ENCODE measurements at regions not wholly inside any gene's neighbourhood (a gene's known extent, or its start where the extent isn't known, plus 50 kb on each side); places are given as distances from the start of the nearest gene placed in this dataset.
"Not testable (repeated sequence)": the region's sequence is repeated elsewhere in the genome, so short reads cannot be mapped to it uniquely, and the experiment has no call there.

DNA sequence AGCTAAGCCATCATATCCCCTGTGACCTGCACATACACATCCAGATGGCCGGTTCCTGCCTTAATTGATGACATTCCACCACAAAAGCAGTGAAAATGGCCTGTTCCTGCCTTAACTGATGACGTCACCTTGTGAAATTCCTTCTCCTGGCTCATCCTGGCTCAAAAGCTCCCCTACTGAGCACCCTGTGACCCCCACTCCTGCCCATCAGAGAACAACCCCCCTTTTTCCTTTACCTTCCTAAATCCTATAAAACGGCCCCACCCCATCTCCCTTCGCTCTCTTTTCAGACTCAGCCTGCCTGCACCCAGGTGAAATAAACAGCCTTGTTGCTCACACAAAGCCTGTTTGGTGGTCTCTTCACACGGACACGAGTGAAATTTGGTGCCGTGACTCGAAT lies 543.8 kb upstream of the HTR2C start:
- DNase-seq; intact Hi-C loops (cut with micrococcal nuclease); ATAC-seq: not testable (repeated sequence)

DNA sequence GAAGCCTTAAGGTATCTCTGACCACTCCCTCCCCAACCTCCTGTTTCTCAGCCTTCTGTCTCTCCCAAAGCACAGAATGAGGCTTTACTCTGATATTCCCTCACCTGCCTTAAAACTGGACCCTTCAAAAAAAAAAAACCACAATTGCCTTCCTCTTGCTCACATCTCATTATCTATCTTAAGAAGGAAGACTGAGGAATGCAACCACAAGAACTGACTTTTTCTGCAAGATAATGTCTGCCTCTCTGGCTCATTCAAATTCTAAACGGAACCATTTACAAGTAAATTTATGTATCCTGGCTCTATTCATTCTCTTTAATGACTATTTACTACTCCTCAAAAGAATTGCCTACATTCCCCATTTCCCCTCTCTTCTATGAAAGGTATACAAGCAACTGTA lies 545.5 kb upstream of the HTR2C start:
- intact Hi-C loops (cut with micrococcal nuclease) = no loop called here
- ATAC-seq (no peak), DNase-seq (no peak)

DNA sequence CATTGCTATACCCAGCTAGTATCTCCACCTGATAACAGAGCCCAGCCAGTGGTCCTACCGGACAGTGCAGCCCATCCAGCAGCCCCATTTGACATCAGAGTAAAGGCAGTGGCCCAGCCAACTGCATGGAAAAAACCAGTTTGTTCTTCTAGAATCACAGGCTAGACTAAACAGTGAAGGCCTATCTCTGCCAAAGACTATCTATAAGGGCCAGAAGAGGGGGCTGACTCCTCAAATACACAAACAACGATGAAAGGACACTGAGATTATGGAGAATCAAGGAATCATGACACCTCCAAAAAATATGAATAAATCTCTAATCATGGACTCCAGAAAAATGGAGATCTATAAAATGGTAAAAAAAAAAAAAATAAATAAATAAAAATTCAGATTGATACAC lies 546.4 kb upstream of the HTR2C start:
- intact Hi-C loops (cut with micrococcal nuclease) = no loop called here

GRCh38 chrX:114028907-114029662 lies 554.8 kb upstream of the HTR2C start:
- intact Hi-C loops (cut with micrococcal nuclease) = no loop called here
- DNase-seq = no peak
- ATAC-seq = no peak

More for the DNA sequence above, 546.4 kb upstream of the HTR2C start:
- DNase-seq (no peak), ATAC-seq (no peak)

GRCh38 chrX:114017086-114017485 lies 566.8 kb upstream of the HTR2C start:
- intact Hi-C loops (cut with micrococcal nuclease) = no loop called here
- no peak for DNase-seq
- ATAC-seq = no peak

GRCh38 chrX:114015966-114016365 lies 567.9 kb upstream of the HTR2C start:
- no peak for ATAC-seq
- intact Hi-C loops (cut with micrococcal nuclease) = no loop called here
- DNase-seq = no peak

GRCh38 chrX:114006664-114007063 lies 577.2 kb upstream of the HTR2C start:
- no peak for DNase-seq
- intact Hi-C loops (cut with micrococcal nuclease) = no loop called here
- ATAC-seq = no peak

- intact Hi-C loops (cut with micrococcal nuclease) = no loop called here
- DNase-seq (no peak), ATAC-seq (no peak)
Observed at GRCh38 chrX:113996781-113997180, 587.1 kb upstream of the HTR2C start.

GRCh38 chrX:113991720-113992119 lies 592.2 kb upstream of the HTR2C start:
- intact Hi-C loops (cut with micrococcal nuclease); DNase-seq; ATAC-seq: not testable (repeated sequence)

DNA sequence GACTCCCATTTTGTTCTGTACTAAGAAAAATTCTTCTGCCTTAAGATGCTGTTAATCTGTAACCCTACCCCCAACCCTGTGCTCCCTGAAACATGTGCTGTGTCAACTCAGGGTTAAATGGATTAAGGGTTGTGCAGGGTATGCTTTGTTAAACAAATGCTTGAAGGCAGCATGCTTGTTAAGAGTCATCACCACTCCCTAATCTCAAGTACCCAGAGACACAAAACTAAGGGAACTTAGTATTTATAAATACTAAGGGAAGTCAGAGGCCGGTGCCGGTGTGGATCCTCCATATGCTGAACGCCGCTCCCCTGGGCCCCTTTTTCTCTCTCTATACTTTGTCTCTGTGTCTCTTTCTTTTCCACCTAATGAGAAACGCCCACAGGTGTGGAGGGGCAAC lies 593.2 kb upstream of the HTR2C start:
- intact Hi-C loops (cut with micrococcal nuclease); ATAC-seq; DNase-seq: not testable (repeated sequence)

DNA sequence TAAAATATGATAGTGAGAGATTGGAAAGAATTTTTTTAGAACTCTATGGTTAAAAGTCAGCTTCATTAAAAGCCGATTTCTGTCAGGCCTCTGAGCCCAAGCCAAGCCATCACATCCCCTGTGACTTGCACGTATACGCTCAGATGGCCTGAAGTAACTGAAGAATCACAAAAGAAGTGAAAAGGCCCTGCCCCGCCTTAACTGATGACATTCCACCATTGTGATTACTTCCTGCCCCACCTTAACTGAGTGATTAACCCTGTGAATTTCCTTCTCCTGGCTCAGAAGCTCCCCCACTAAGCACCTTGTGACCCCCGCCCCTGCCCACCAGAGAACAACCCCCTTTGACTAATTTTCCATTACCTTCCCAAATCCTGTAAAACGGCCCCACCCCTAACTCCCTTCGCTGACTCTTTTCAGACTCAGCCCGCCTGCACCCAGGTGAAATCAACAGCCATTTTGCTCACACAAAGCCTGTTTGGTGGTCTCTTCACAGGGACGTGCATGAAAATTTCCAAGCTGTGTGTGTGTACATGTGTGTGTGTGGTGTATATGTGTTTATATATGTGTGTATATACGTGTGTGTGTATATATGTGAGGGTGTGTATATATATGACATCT lies 595.5 kb upstream of the HTR2C start:
- DNase-seq; intact Hi-C loops (cut with micrococcal nuclease); ATAC-seq: not testable (repeated sequence)

GRCh38 chrX:113986427-113986826 lies 597.5 kb upstream of the HTR2C start:
- intact Hi-C loops (cut with micrococcal nuclease) = no loop called here
- no peak for DNase-seq
- ATAC-seq = no peak

- DNase-seq = no peak
- no peak for ATAC-seq
- intact Hi-C loops (cut with micrococcal nuclease) = no loop called here
Observed at GRCh38 chrX:113982766-113983165, 601.1 kb upstream of the HTR2C start.

DNA sequence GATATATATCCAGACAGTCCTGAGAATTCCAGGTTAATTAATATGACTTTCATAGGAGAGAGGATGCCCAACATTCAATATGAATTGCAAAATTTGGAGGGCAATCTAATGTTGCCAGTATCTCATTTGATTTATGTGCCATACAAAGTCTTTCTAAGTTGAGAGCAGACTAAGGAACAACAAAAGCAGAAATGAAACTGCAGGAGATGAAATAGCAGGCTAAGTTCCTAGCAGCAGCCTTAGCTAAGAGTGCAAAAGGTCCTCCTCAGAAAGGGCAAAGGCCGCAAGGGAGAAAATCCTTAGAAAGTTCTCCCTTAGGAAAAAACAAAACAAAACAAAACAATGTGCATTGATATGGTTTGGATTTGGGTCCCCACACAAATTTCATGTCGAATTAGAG lies 602.9 kb upstream of the HTR2C start:
- intact Hi-C loops (cut with micrococcal nuclease) = no loop called here
- no peak for DNase-seq
- no peak for ATAC-seq

DNA sequence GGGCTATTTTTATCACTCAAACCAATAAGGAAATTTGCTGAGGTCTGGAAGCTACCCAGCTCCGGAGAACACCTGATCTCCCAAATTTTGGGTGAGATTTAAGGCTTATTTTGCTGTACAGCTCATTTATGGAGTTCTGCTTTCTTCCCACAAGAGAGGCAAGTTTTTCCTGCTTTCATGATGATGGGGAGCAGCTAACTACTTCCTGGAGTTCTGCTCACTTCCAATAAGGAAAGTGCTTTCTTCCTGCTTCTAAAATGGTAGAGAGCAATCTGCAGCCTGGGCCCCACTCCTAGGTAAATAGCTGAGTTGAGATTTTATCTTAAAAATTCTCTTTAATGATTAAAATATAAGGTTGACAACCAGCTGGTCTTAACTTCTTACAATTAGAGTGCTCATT lies 606.0 kb upstream of the HTR2C start:
- intact Hi-C loops (cut with micrococcal nuclease) = no loop called here
- no peak for DNase-seq
- no peak for ATAC-seq

GRCh38 chrX:113975441-113975840 lies 608.4 kb upstream of the HTR2C start:
- intact Hi-C loops (cut with micrococcal nuclease) = no loop called here
- no peak for ATAC-seq
- no peak for DNase-seq

DNA sequence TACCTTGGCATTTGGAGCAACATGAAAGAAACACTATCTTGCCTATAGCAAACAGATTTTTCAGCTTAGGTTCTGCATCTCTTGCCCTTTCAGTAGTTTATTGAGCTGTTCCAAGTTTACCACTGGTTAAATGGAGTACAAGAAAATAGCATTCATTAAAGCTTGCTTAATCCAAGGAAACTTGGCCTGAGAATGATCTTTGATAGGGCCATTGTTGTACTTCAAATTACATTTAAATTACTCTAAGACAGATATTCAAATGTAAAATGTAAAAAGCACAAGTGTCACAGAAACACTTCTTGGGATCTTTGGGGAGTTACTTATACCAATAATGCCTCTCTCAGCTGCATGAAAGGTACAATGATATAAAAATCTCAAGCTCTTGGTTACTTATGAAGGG lies 609.0 kb upstream of the HTR2C start:
- intact Hi-C loops (cut with micrococcal nuclease) = no loop called here
- DNase-seq (no peak), ATAC-seq (no peak)

- intact Hi-C loops (cut with micrococcal nuclease) = no loop called here
- DNase-seq (no peak), ATAC-seq (no peak)
Observed at GRCh38 chrX:113973706-113974105, 610.2 kb upstream of the HTR2C start.

DNA sequence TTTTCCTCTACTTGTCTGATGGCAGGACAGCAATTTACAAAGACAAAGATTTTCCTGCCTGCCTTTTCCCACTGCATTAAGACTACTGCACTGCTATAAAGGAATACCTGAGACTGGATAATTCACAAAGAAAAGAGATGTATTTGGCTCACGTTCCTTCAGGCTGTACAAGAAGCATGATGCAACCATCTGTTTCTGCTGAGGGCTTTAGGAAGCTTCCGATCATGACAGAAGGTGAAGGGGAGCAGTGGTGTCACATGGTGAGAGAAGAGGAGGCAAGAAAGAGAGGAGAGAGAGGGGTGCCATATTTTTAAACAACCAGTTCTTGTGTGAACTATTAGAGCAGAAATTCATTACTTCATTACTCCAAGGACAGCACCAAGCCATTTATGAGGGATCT lies 617.1 kb upstream of the HTR2C start:
- ATAC-seq = no peak
- no peak for DNase-seq
- intact Hi-C loops (cut with micrococcal nuclease) = no loop called here

DNA sequence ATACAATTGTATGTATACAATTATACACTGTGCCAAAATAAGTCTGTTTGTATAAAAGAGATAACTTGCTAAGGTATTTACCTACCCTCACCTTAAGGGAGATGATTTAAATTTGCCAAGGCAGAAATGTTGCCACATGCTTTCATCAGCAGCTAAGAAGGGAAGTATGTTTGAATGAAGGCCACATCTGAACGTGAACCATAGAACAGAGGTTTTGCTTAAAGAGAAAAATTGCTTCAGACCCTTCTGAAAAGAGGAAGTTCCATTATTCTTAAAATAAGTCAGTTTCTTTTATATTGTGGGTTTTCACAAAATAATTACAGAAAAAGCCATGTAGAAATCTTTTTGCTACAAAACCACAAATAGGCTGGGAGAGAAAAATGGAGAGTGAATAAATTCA lies 621.5 kb upstream of the HTR2C start:
- intact Hi-C loops (cut with micrococcal nuclease) = no loop called here
- DNase-seq (no peak), ATAC-seq (no peak)

All from left ventricle myocardium superior (tissue), 1 donor.